Spleen (tissue), 11 donors: ENCODE measurements at regions not wholly inside any gene's neighbourhood (a gene's known extent, or its start where the extent isn't known, plus 50 kb on each side); places are given as distances from the start of the nearest gene placed in this dataset.

Source experiments
- DNase-seq: peaks from one replicate; pipeline ENCODE4 v3.0.0-alpha.2; 2020
- H3K27ac ChIP-seq, 8 donors: fragments of 200-600 bp; sonication (generic) in 7 of 8; 1 replicate in 4 of 8; 2 replicates in 4 of 8; pipeline versions ENCODE4 v1.5.0 to v1.8.0; 2016 to 2021; ENCODE audit warnings: inconsistent platforms in 4 of 8, mild to moderate bottlenecking in 4 of 8, moderate library complexity in 1 of 8
- H3K27me3 ChIP-seq, 7 donors: fragments of 200-600 bp; sonication (generic) in 6 of 7; replicated peaks in 1 of 7; 1 replicate in 4 of 7; 2 replicates in 3 of 7; pipeline versions ENCODE4 v1.5.0 to v1.8.0; 2016 to 2021; ENCODE audit warnings: inconsistent platforms in 3 of 7, mild to moderate bottlenecking in 1 of 7
- H3K36me3 ChIP-seq, 6 donors: fragments of 200-600 bp; sonication (generic) in 5 of 6; 1 replicate in 4 of 6; 2 replicates in 2 of 6; pipeline versions ENCODE4 v1.5.0 to v1.8.0; 2016 to 2021; ENCODE audit warnings: inconsistent platforms in 2 of 6
- H3K4me1 ChIP-seq, 6 donors: fragments of 200-600 bp; sonication (generic) in 5 of 6; 1 replicate in 3 of 6; 2 replicates in 3 of 6; pipeline versions ENCODE4 v1.5.0 to v1.8.0; 2016 to 2021; ENCODE audit warnings: inconsistent platforms in 3 of 6
- H3K4me3 ChIP-seq, 8 donors: fragments of 200-600 bp; sonication (generic) in 7 of 8; 1 replicate in 4 of 8; 2 replicates in 4 of 8; pipeline versions ENCODE4 v1.5.0 to v1.8.0; 2016 to 2021; ENCODE audit warnings: inconsistent platforms in 4 of 8, mild to moderate bottlenecking in 4 of 8, moderate library complexity in 2 of 8
- H3K9me3 ChIP-seq, 8 donors: fragments of 200-600 bp; sonication (generic) in 7 of 8; 1 replicate in 4 of 8; 2 replicates in 4 of 8; pipeline versions ENCODE4 v1.5.0 to v1.8.0; 2016 to 2021; ENCODE audit warnings: inconsistent platforms in 4 of 8
- CTCF ChIP-seq, 11 experiments: fragments of 200-600 bp in 7 of 11; fragments of 450-650 bp in 4 of 11; sonication (generic) in 4 of 11; IDR thresholded peaks in 8 of 11; conservative IDR thresholded peaks in 3 of 11; 1 replicate in 7 of 11; 2 replicates in 4 of 11; pipeline versions ENCODE4 v1.4.0 to v1.8.0; 2016 to 2021; ENCODE audit warnings: antibody characterized with exemption in 11 of 11, inconsistent platforms in 4 of 11, mild to moderate bottlenecking in 1 of 11
- POLR2A ChIP-seq, 3 donors: fragments of 450-650 bp; IDR thresholded peaks; one replicate each; pipeline ENCODE4 v1.5.1; 2017; ENCODE audit warnings: antibody characterized with exemption in 3 of 3, mild to moderate bottlenecking in 1 of 3
- POLR2AphosphoS5 ChIP-seq, 3 donors: sonication (generic); formaldehyde crosslinking; IDR thresholded peaks; one replicate each; pipeline ENCODE4 v1.5.1; 2017; ENCODE audit warnings: antibody characterized with exemption in 3 of 3
- WGBS, 5 donors: extraction: QIAGEN DNeasy Blood & Tissue Kit in 3 of 5; methylation state at CpG; one replicate each; pipeline versions ENCODE4 v1.1.5 to v1.1.7; 2013 to 2018; 5-methylcytosine and 5-hydroxymethylcytosine counted together
- intact Hi-C: fragments of 100-400 bp; cut with DNase I; formaldehyde crosslinking; loops from one replicate; pipeline ENCODE4 v1.15.0; 2023; ENCODE audit warnings: low total_unique reads
- donor health status: healthy with polysubstance abuse.
- donor health status: DM: no; HTN: no; CAD: no; lungs with moderate emphysema.
- donor health status: DM: no; HTN: no; CAD: no.
- donor health status: Bipolar disorder and iron deficiency.
- donor health status: healthy.
- donor health status: DM: no; HTN: no; CAD: no.
- donor health status: DM: yes; HTN: yes; CAD: no.

- no peak for TF ChIP-seq CTCF (IDR thresholded peaks at IDR 0.05 in 8 of 11, conservative IDR thresholded peaks at IDR 0.05 in 3 of 11)
- TF ChIP-seq POLR2A (IDR thresholded peaks at IDR 0.05), result no peak
- TF ChIP-seq POLR2AphosphoS5 (IDR thresholded peaks at IDR 0.05), result no peak
- Histone ChIP-seq H3K27ac (no peak overlapping the region), H3K4me1 (no peaks in the 10 kb centered on the region), H3K9me3 (no peaks in the 10 kb centered on the region), H3K27me3 (no peaks in the 10 kb centered on the region), H3K4me3 (no peak overlapping the region), H3K36me3 (no peaks in the 10 kb centered on the region)
- no peak for DNase-seq
- 75 to 87% (median 77%) methylated on average over 5 of the region's 5 CpGs for WGBS, 5 donors
- intact Hi-C loops, result no loop called here
Observed at GRCh38 chr10:90319188-90319914, 538.5 kb downstream of the HTR7 start.

GRCh38 chr10:90321132-90321816 lies 536.6 kb downstream of the HTR7 start:
- Histone ChIP-seq H3K36me3 (no peaks in the 10 kb centered on the region), H3K9me3 (no peaks in the 10 kb centered on the region), H3K27me3 (no peaks in the 10 kb centered on the region), H3K4me1 (no peaks in the 10 kb centered on the region), H3K27ac (no peak overlapping the region), H3K4me3 (no peak overlapping the region)
- intact Hi-C loops, result no loop called here
- no peak for TF ChIP-seq POLR2AphosphoS5 (IDR thresholded peaks at IDR 0.05)
- TF ChIP-seq CTCF (IDR thresholded peaks at IDR 0.05 in 8 of 11, conservative IDR thresholded peaks at IDR 0.05 in 3 of 11), result no peak
- no peak for TF ChIP-seq POLR2A (IDR thresholded peaks at IDR 0.05)
- DNase-seq, result no peak
- 81 to 91% (median 84%) methylated on average over 3 of the region's 3 CpGs for WGBS, 5 donors

- Histone ChIP-seq H3K27me3 (no peaks in the 10 kb centered on the region), H3K4me1 (no peaks in the 10 kb centered on the region), H3K27ac (no peak overlapping the region), H3K36me3 (no peaks in the 10 kb centered on the region), H3K9me3 (no peaks in the 10 kb centered on the region), H3K4me3 (no peak overlapping the region)
- intact Hi-C loops, result no loop called here
- TF ChIP-seq CTCF (IDR thresholded peaks at IDR 0.05 in 8 of 11, conservative IDR thresholded peaks at IDR 0.05 in 3 of 11) (no peak), POLR2A (IDR thresholded peaks at IDR 0.05) (no peak), POLR2AphosphoS5 (IDR thresholded peaks at IDR 0.05) (no peak)
- no peak for DNase-seq
- WGBS, 5 donors, result 68 to 95% (median 84%) methylated on average over 2 of the region's 2 CpGs
Observed at GRCh38 chr10:90326498-90327267, 531.2 kb downstream of the HTR7 start.

GRCh38 chr10:90327611-90328010 lies 530.2 kb downstream of the HTR7 start:
- Histone ChIP-seq H3K4me1 (no peaks in the 10 kb centered on the region), H3K9me3 (no peaks in the 10 kb centered on the region), H3K36me3 (no peaks in the 10 kb centered on the region), H3K27ac (no peak overlapping the region), H3K4me3 (no peak overlapping the region), H3K27me3 (no peaks in the 10 kb centered on the region)
- intact Hi-C loops, result no loop called here
- no peak for DNase-seq
- 65 to 90% (median 77%) methylated on average over 4 of the region's 4 CpGs for WGBS, 5 donors
- no peak for TF ChIP-seq POLR2A (IDR thresholded peaks at IDR 0.05)
- no peak for TF ChIP-seq POLR2AphosphoS5 (IDR thresholded peaks at IDR 0.05)
- TF ChIP-seq CTCF (IDR thresholded peaks at IDR 0.05 in 8 of 11, conservative IDR thresholded peaks at IDR 0.05 in 3 of 11), result no peak
